ENCODE measurements at regions not wholly inside any gene's neighbourhood (a gene's known extent, or its start where the extent isn't known, plus 50 kb on each side); places are given as distances from the start of the nearest gene placed in this dataset.

- POLR2A ChIA-PET: interaction anchor here (0.6 kb wide), 1 partner anchor 1644 kb away, joined by 3 read pairs; no protein-coding TSS in a partner anchor
- no peaks in the 10 kb centered on the region for H3K9me3 ChIP-seq (ENCODE audit: control extremely low read depth in 1 of 5, control insufficient read depth in 4 of 5, insufficient read depth in 2 of 5, low read depth in 1 of 5, low read length in 4 of 5)
- H3K4me1 ChIP-seq (ENCODE audit: control extremely low read depth in 1 of 4, control insufficient read depth in 4 of 4, insufficient read depth in 4 of 4, low read length in 3 of 4): no peaks in the 10 kb centered on the region
- H3K27me3 ChIP-seq (replicated peaks in 2 of 5; ENCODE audit: control insufficient read depth in 4 of 5, insufficient read depth in 5 of 5, low read length in 4 of 5): no peaks in the 10 kb centered on the region
- H3K27ac ChIP-seq (ENCODE audit: insufficient read depth in 1 of 2, low read depth in 1 of 2, low read length in 2 of 2, poor library complexity in 1 of 2, severe bottlenecking in 2 of 2): no peak overlapping the region
- H3K36me3 ChIP-seq (ENCODE audit: control insufficient read depth in 4 of 4, insufficient read depth in 4 of 4, low read length in 3 of 4): no peaks in the 10 kb centered on the region
- CTCF ChIA-PET: no interaction called here
- no peak for DNase-seq
- 100% methylated on average over 1 of the region's 3 CpGs for WGBS (ENCODE audit: insufficient coverage)
- no peak overlapping the region for H3K4me3 ChIP-seq (ENCODE audit: control insufficient read depth in 1 of 7, extremely low read depth in 1 of 7, insufficient read depth in 4 of 7, low read depth in 2 of 7, low read length in 6 of 7)
Observed at GRCh38 chr1:218890451-218890850, 283.2 kb upstream of the LYPLAL1 start.

- Histone ChIP-seq H3K27ac (ENCODE audit: insufficient read depth in 1 of 2, low read depth in 1 of 2, low read length in 2 of 2, poor library complexity in 1 of 2, severe bottlenecking in 2 of 2) (no peak overlapping the region), H3K4me3 (ENCODE audit: control insufficient read depth in 1 of 7, extremely low read depth in 1 of 7, insufficient read depth in 4 of 7, low read depth in 2 of 7, low read length in 6 of 7) (no peak overlapping the region), H3K27me3 (replicated peaks in 2 of 5; ENCODE audit: control insufficient read depth in 4 of 5, insufficient read depth in 5 of 5, low read length in 4 of 5) (no peaks in the 10 kb centered on the region), H3K36me3 (ENCODE audit: control insufficient read depth in 4 of 4, insufficient read depth in 4 of 4, low read length in 3 of 4) (no peaks in the 10 kb centered on the region), H3K4me1 (ENCODE audit: control extremely low read depth in 1 of 4, control insufficient read depth in 4 of 4, insufficient read depth in 4 of 4, low read length in 3 of 4) (no peaks in the 10 kb centered on the region), H3K9me3 (ENCODE audit: control extremely low read depth in 1 of 5, control insufficient read depth in 4 of 5, insufficient read depth in 2 of 5, low read depth in 1 of 5, low read length in 4 of 5) (no peaks in the 10 kb centered on the region)
- WGBS (ENCODE audit: insufficient coverage): 33% methylated on average over 1 of the region's 5 CpGs
- DNase-seq: no peak
- POLR2A ChIA-PET: no interaction called here
- CTCF ChIA-PET: no interaction called here
Observed at GRCh38 chr1:218891577-218891976, 282.1 kb upstream of the LYPLAL1 start.

GRCh38 chr1:218895064-218895587, 278.6 kb upstream of the LYPLAL1 start:
- no peaks in the 10 kb centered on the region for H3K9me3 ChIP-seq (ENCODE audit: control extremely low read depth in 1 of 5, control insufficient read depth in 4 of 5, insufficient read depth in 2 of 5, low read depth in 1 of 5, low read length in 4 of 5)
- POLR2A ChIA-PET: no interaction called here
- H3K27me3 ChIP-seq (replicated peaks in 2 of 5; ENCODE audit: control insufficient read depth in 4 of 5, insufficient read depth in 5 of 5, low read length in 4 of 5): no peaks in the 10 kb centered on the region
- H3K36me3 ChIP-seq (ENCODE audit: control insufficient read depth in 4 of 4, insufficient read depth in 4 of 4, low read length in 3 of 4): no peaks in the 10 kb centered on the region
- 80% methylated on average over 1 of the region's 3 CpGs for WGBS (ENCODE audit: insufficient coverage)
- CTCF ChIA-PET: no interaction called here
- H3K4me1 ChIP-seq (ENCODE audit: control extremely low read depth in 1 of 4, control insufficient read depth in 4 of 4, insufficient read depth in 4 of 4, low read length in 3 of 4): no peaks in the 10 kb centered on the region
- no peak for DNase-seq
- H3K4me3 ChIP-seq (ENCODE audit: control insufficient read depth in 1 of 7, extremely low read depth in 1 of 7, insufficient read depth in 4 of 7, low read depth in 2 of 7, low read length in 6 of 7): no peak overlapping the region
- H3K27ac ChIP-seq (ENCODE audit: insufficient read depth in 1 of 2, low read depth in 1 of 2, low read length in 2 of 2, poor library complexity in 1 of 2, severe bottlenecking in 2 of 2): no peak overlapping the region

GRCh38 chr1:218896202-218896601, 277.5 kb upstream of the LYPLAL1 start:
- no peak overlapping the region for H3K4me3 ChIP-seq (ENCODE audit: control insufficient read depth in 1 of 7, extremely low read depth in 1 of 7, insufficient read depth in 4 of 7, low read depth in 2 of 7, low read length in 6 of 7)
- no peaks in the 10 kb centered on the region for H3K27me3 ChIP-seq (replicated peaks in 2 of 5; ENCODE audit: control insufficient read depth in 4 of 5, insufficient read depth in 5 of 5, low read length in 4 of 5)
- no peak overlapping the region for H3K27ac ChIP-seq (ENCODE audit: insufficient read depth in 1 of 2, low read depth in 1 of 2, low read length in 2 of 2, poor library complexity in 1 of 2, severe bottlenecking in 2 of 2)
- ChIA-PET CTCF (no interaction called here), POLR2A (no interaction called here)
- no peaks in the 10 kb centered on the region for H3K36me3 ChIP-seq (ENCODE audit: control insufficient read depth in 4 of 4, insufficient read depth in 4 of 4, low read length in 3 of 4)
- no peak for DNase-seq
- H3K9me3 ChIP-seq (ENCODE audit: control extremely low read depth in 1 of 5, control insufficient read depth in 4 of 5, insufficient read depth in 2 of 5, low read depth in 1 of 5, low read length in 4 of 5): no peaks in the 10 kb centered on the region
- no peaks in the 10 kb centered on the region for H3K4me1 ChIP-seq (ENCODE audit: control extremely low read depth in 1 of 4, control insufficient read depth in 4 of 4, insufficient read depth in 4 of 4, low read length in 3 of 4)
- WGBS (ENCODE audit: insufficient coverage): 100% methylated on average over 2 of the region's 5 CpGs

- Histone ChIP-seq H3K4me3 (ENCODE audit: control insufficient read depth in 1 of 7, extremely low read depth in 1 of 7, insufficient read depth in 4 of 7, low read depth in 2 of 7, low read length in 6 of 7) (no peak overlapping the region), H3K27ac (ENCODE audit: insufficient read depth in 1 of 2, low read depth in 1 of 2, low read length in 2 of 2, poor library complexity in 1 of 2, severe bottlenecking in 2 of 2) (no peak overlapping the region), H3K36me3 (ENCODE audit: control insufficient read depth in 4 of 4, insufficient read depth in 4 of 4, low read length in 3 of 4) (no peaks in the 10 kb centered on the region), H3K27me3 (replicated peaks in 2 of 5; ENCODE audit: control insufficient read depth in 4 of 5, insufficient read depth in 5 of 5, low read length in 4 of 5) (no peaks in the 10 kb centered on the region), H3K9me3 (ENCODE audit: control extremely low read depth in 1 of 5, control insufficient read depth in 4 of 5, insufficient read depth in 2 of 5, low read depth in 1 of 5, low read length in 4 of 5) (no peaks in the 10 kb centered on the region), H3K4me1 (ENCODE audit: control extremely low read depth in 1 of 4, control insufficient read depth in 4 of 4, insufficient read depth in 4 of 4, low read length in 3 of 4) (no peaks in the 10 kb centered on the region)
- WGBS (ENCODE audit: insufficient coverage): 0% methylated on average over 1 of the region's 2 CpGs
- CTCF ChIA-PET: no interaction called here
- DNase-seq: no peak
- POLR2A ChIA-PET: no interaction called here
Observed at GRCh38 chr1:218898921-218899320, 274.8 kb upstream of the LYPLAL1 start.

GRCh38 chr1:218900615-218901014, 273.1 kb upstream of the LYPLAL1 start:
- 78% methylated on average over 2 of the region's 3 CpGs for WGBS (ENCODE audit: insufficient coverage)
- POLR2A ChIA-PET: no interaction called here
- DNase-seq: no peak
- H3K27me3 ChIP-seq (replicated peaks in 2 of 5; ENCODE audit: control insufficient read depth in 4 of 5, insufficient read depth in 5 of 5, low read length in 4 of 5): peaks cover 0 to 2% (median 0%) of the 10 kb centered on the region in 5 experiments
- no peaks in the 10 kb centered on the region for H3K9me3 ChIP-seq (ENCODE audit: control extremely low read depth in 1 of 5, control insufficient read depth in 4 of 5, insufficient read depth in 2 of 5, low read depth in 1 of 5, low read length in 4 of 5)
- CTCF ChIA-PET: no interaction called here
- no peaks in the 10 kb centered on the region for H3K36me3 ChIP-seq (ENCODE audit: control insufficient read depth in 4 of 4, insufficient read depth in 4 of 4, low read length in 3 of 4)
- no peaks in the 10 kb centered on the region for H3K4me1 ChIP-seq (ENCODE audit: control extremely low read depth in 1 of 4, control insufficient read depth in 4 of 4, insufficient read depth in 4 of 4, low read length in 3 of 4)
- H3K27ac ChIP-seq (ENCODE audit: insufficient read depth in 1 of 2, low read depth in 1 of 2, low read length in 2 of 2, poor library complexity in 1 of 2, severe bottlenecking in 2 of 2): no peak overlapping the region
- H3K4me3 ChIP-seq (ENCODE audit: control insufficient read depth in 1 of 7, extremely low read depth in 1 of 7, insufficient read depth in 4 of 7, low read depth in 2 of 7, low read length in 6 of 7): no peak overlapping the region

GRCh38 chr1:218904416-218904815, 269.3 kb upstream of the LYPLAL1 start:
- H3K9me3 ChIP-seq (ENCODE audit: control extremely low read depth in 1 of 5, control insufficient read depth in 4 of 5, insufficient read depth in 2 of 5, low read depth in 1 of 5, low read length in 4 of 5): no peaks in the 10 kb centered on the region
- no peaks in the 10 kb centered on the region for H3K36me3 ChIP-seq (ENCODE audit: control insufficient read depth in 4 of 4, insufficient read depth in 4 of 4, low read length in 3 of 4)
- CTCF ChIA-PET: no interaction called here
- 0% methylated on average over 1 of the region's 1 CpG for WGBS (ENCODE audit: insufficient coverage)
- no peak overlapping the region for H3K4me3 ChIP-seq (ENCODE audit: control insufficient read depth in 1 of 7, extremely low read depth in 1 of 7, insufficient read depth in 4 of 7, low read depth in 2 of 7, low read length in 6 of 7)
- H3K27ac ChIP-seq (ENCODE audit: insufficient read depth in 1 of 2, low read depth in 1 of 2, low read length in 2 of 2, poor library complexity in 1 of 2, severe bottlenecking in 2 of 2): no peak overlapping the region
- H3K27me3 ChIP-seq (replicated peaks in 2 of 5; ENCODE audit: control insufficient read depth in 4 of 5, insufficient read depth in 5 of 5, low read length in 4 of 5): peaks cover 0 to 2% (median 0%) of the 10 kb centered on the region in 5 experiments
- H3K4me1 ChIP-seq (ENCODE audit: control extremely low read depth in 1 of 4, control insufficient read depth in 4 of 4, insufficient read depth in 4 of 4, low read length in 3 of 4): no peaks in the 10 kb centered on the region
- POLR2A ChIA-PET: no interaction called here
- no peak for DNase-seq
